Activated CD8-positive, alpha-beta memory T cell treated with anti-CD3 and anti-CD28 coated beads, Interleukin-2, amount 10 ng/mL, durations not matched to agents 7 days and 5 days (primary cell): ENCODE measurements at regions not wholly inside any gene's neighbourhood (a gene's known extent, or its start where the extent isn't known, plus 50 kb on each side); places are given as distances from the start of the nearest gene placed in this dataset.
"Not testable (repeated sequence)": the region's sequence is repeated elsewhere in the genome, so short reads cannot be mapped to it uniquely, and the experiment has no call there.

Source experiments
- ATAC-seq: fragments of 150-1000 bp; cut with Tn5 transposase; one replicate; pipeline ENCODE4 v1.10.0; 2021; ENCODE audit warnings: moderate library complexity
- CTCF ChIA-PET: fragments of 350-600 bp; sonication (Branson Sonifier 250); formaldehyde crosslinking; loops from one replicate; lab custom pipeline; 2021; ENCODE audit warnings: antibody characterized with exemption; lab: Charles Lee
- DNase-seq: peaks from one replicate; pipeline ENCODE4 v3.0.0-alpha.2; 2020
- H3K27ac Mint-ChIP-seq: one replicate; pipeline ENCODE4 v1.8.0; 2021; ENCODE audit warnings: mild to moderate bottlenecking, mixed read lengths
- H3K27me3 Mint-ChIP-seq: one replicate; pipeline ENCODE4 v1.8.0; 2021; ENCODE audit warnings: mixed read lengths
- H3K36me3 Mint-ChIP-seq: one replicate; pipeline ENCODE4 v1.8.0; 2021; ENCODE audit warnings: mild to moderate bottlenecking, mixed read lengths
- H3K4me1 Mint-ChIP-seq: one replicate; pipeline ENCODE4 v1.8.0; 2021; ENCODE audit warnings: mixed read lengths
- H3K4me3 Mint-ChIP-seq: one replicate; pipeline ENCODE4 v1.8.0; 2021; ENCODE audit warnings: mild to moderate bottlenecking, moderate library complexity, mixed read lengths
- H3K9me3 Mint-ChIP-seq: one replicate; pipeline ENCODE4 v1.8.0; 2022; ENCODE audit warnings: low read depth, mixed read lengths

- no peak for DNase-seq
- no peaks in the 10 kb centered on the region for H3K9me3 Mint-ChIP-seq
- H3K4me1 Mint-ChIP-seq = no peaks in the 10 kb centered on the region
- H3K4me3 Mint-ChIP-seq = no peak overlapping the region
- H3K27me3 Mint-ChIP-seq = peaks cover 26% of the 10 kb centered on the region
- no peaks in the 10 kb centered on the region for H3K36me3 Mint-ChIP-seq
- no peak overlapping the region for H3K27ac Mint-ChIP-seq
- no peak for ATAC-seq
- CTCF ChIA-PET = no interaction called here
Observed at GRCh38 chr20:51272401-51272800, 249.5 kb upstream of the KCNG1 start.

- ATAC-seq (no peak), DNase-seq (no peak)
- H3K4me3 Mint-ChIP-seq = no peak overlapping the region
- H3K9me3 Mint-ChIP-seq = no peaks in the 10 kb centered on the region
- H3K4me1 Mint-ChIP-seq = no peaks in the 10 kb centered on the region
- no peaks in the 10 kb centered on the region for H3K36me3 Mint-ChIP-seq
- CTCF ChIA-PET = no interaction called here
- H3K27me3 Mint-ChIP-seq = peaks cover 22% of the 10 kb centered on the region
- H3K27ac Mint-ChIP-seq = no peak overlapping the region
Observed at GRCh38 chr20:51271931-51272330, 249.0 kb upstream of the KCNG1 start.

- H3K9me3 Mint-ChIP-seq, ATAC-seq, H3K4me3 Mint-ChIP-seq, H3K27ac Mint-ChIP-seq, H3K36me3 Mint-ChIP-seq, CTCF ChIA-PET, H3K4me1 Mint-ChIP-seq, DNase-seq: not testable (repeated sequence)
- H3K27me3 Mint-ChIP-seq = peaks cover 16% of the 10 kb centered on the region
Observed at GRCh38 chr20:51271289-51271688, 248.4 kb upstream of the KCNG1 start.

- H3K36me3 Mint-ChIP-seq = no peaks in the 10 kb centered on the region
- no peaks in the 10 kb centered on the region for H3K4me1 Mint-ChIP-seq
- no peak for ATAC-seq
- H3K4me3 Mint-ChIP-seq = no peak overlapping the region
- peaks cover 7% of the 10 kb centered on the region for H3K27me3 Mint-ChIP-seq
- CTCF ChIA-PET = no interaction called here
- H3K9me3 Mint-ChIP-seq = no peaks in the 10 kb centered on the region
- no peak for DNase-seq
- no peak overlapping the region for H3K27ac Mint-ChIP-seq
Observed at GRCh38 chr20:51269671-51270070, 246.8 kb upstream of the KCNG1 start.

- Mint-ChIP-seq H3K27ac (no peak overlapping the region), H3K27me3 (peaks cover 10% of the 10 kb centered on the region)
- DNase-seq = no peak
Observed at GRCh38 chr20:51267679-51268078, 244.8 kb upstream of the KCNG1 start.

GRCh38 chr20:51266353-51266752 lies 243.4 kb upstream of the KCNG1 start:
- H3K27ac Mint-ChIP-seq = no peak overlapping the region
- no peak overlapping the region for H3K4me3 Mint-ChIP-seq
- CTCF ChIA-PET = no interaction called here
- H3K27me3 Mint-ChIP-seq = peaks cover 9% of the 10 kb centered on the region
- no peak for ATAC-seq
- no peaks in the 10 kb centered on the region for H3K4me1 Mint-ChIP-seq
- H3K36me3 Mint-ChIP-seq = no peaks in the 10 kb centered on the region
- H3K9me3 Mint-ChIP-seq = no peaks in the 10 kb centered on the region
- no peak for DNase-seq

More at GRCh38 chr20:51267679-51268078, 244.8 kb upstream of the KCNG1 start:
- H3K4me1 Mint-ChIP-seq = no peaks in the 10 kb centered on the region
- ATAC-seq = no peak
- CTCF ChIA-PET = no interaction called here
- no peaks in the 10 kb centered on the region for H3K36me3 Mint-ChIP-seq
- no peak overlapping the region for H3K4me3 Mint-ChIP-seq
- no peaks in the 10 kb centered on the region for H3K9me3 Mint-ChIP-seq

- CTCF ChIA-PET = no interaction called here
- H3K9me3 Mint-ChIP-seq = no peaks in the 10 kb centered on the region
- H3K4me3 Mint-ChIP-seq = no peak overlapping the region
- DNase-seq = no peak
- no peak overlapping the region for H3K27ac Mint-ChIP-seq
- H3K27me3 Mint-ChIP-seq = peaks cover 9% of the 10 kb centered on the region
- no peaks in the 10 kb centered on the region for H3K4me1 Mint-ChIP-seq
- H3K36me3 Mint-ChIP-seq = no peaks in the 10 kb centered on the region
- ATAC-seq = no peak
Observed at GRCh38 chr20:51265361-51265760, 242.5 kb upstream of the KCNG1 start.

- ATAC-seq (no peak), DNase-seq (no peak)
- Mint-ChIP-seq H3K4me3 (no peak overlapping the region), H3K9me3 (no peaks in the 10 kb centered on the region), H3K27ac (no peak overlapping the region), H3K36me3 (no peaks in the 10 kb centered on the region), H3K4me1 (no peaks in the 10 kb centered on the region), H3K27me3 (peaks cover 17% of the 10 kb centered on the region)
- CTCF ChIA-PET = no interaction called here
Observed at GRCh38 chr20:51262240-51262639, 239.3 kb upstream of the KCNG1 start.

- Mint-ChIP-seq H3K27me3 (peaks cover 26% of the 10 kb centered on the region), H3K36me3 (no peaks in the 10 kb centered on the region), H3K27ac (no peak overlapping the region), H3K4me1 (peaks cover 7% of the 10 kb centered on the region), H3K4me3 (no peak overlapping the region), H3K9me3 (no peaks in the 10 kb centered on the region)
- DNase-seq (no peak), ATAC-seq (no peak)
- CTCF ChIA-PET = no interaction called here
Observed at GRCh38 chr20:51259455-51259854, 236.5 kb upstream of the KCNG1 start.

- Mint-ChIP-seq H3K27me3 (peaks cover 27% of the 10 kb centered on the region), H3K27ac (no peak overlapping the region), H3K36me3 (no peaks in the 10 kb centered on the region), H3K4me3 (no peak overlapping the region), H3K4me1 (peaks cover 7% of the 10 kb centered on the region), H3K9me3 (no peaks in the 10 kb centered on the region)
- no peak for ATAC-seq
- CTCF ChIA-PET = no interaction called here
- no peak for DNase-seq
Observed at GRCh38 chr20:51258582-51259165, 235.8 kb upstream of the KCNG1 start.

- Mint-ChIP-seq H3K4me3 (no peak overlapping the region), H3K36me3 (no peaks in the 10 kb centered on the region), H3K4me1 (peaks cover 7% of the 10 kb centered on the region), H3K27me3 (peaks cover 47% of the 10 kb centered on the region), H3K27ac (no peak overlapping the region), H3K9me3 (no peaks in the 10 kb centered on the region)
- no peak for ATAC-seq
- CTCF ChIA-PET = no interaction called here
- no peak for DNase-seq
Observed at GRCh38 chr20:51255417-51255816, 232.5 kb upstream of the KCNG1 start.

- no peak for ATAC-seq
- Mint-ChIP-seq H3K36me3 (no peaks in the 10 kb centered on the region), H3K27me3 (peaks cover 44% of the 10 kb centered on the region), H3K4me3 (no peak overlapping the region), H3K4me1 (peaks cover 7% of the 10 kb centered on the region), H3K9me3 (no peaks in the 10 kb centered on the region), H3K27ac (no peak overlapping the region)
- no peak for DNase-seq
- CTCF ChIA-PET = no interaction called here
Observed at GRCh38 chr20:51253280-51253679, 230.4 kb upstream of the KCNG1 start.

GRCh38 chr20:51249781-51250180 lies 226.9 kb upstream of the KCNG1 start:
- Mint-ChIP-seq H3K4me3 (no peak overlapping the region), H3K4me1 (no peaks in the 10 kb centered on the region), H3K9me3 (no peaks in the 10 kb centered on the region), H3K27me3 (peaks cover 36% of the 10 kb centered on the region), H3K27ac (no peak overlapping the region), H3K36me3 (no peaks in the 10 kb centered on the region)
- DNase-seq (no peak), ATAC-seq (no peak)
- CTCF ChIA-PET = no interaction called here

GRCh38 chr20:51249215-51249614 lies 226.3 kb upstream of the KCNG1 start:
- no peak for DNase-seq
- Mint-ChIP-seq H3K27me3 (peaks cover 36% of the 10 kb centered on the region), H3K4me3 (no peak overlapping the region), H3K36me3 (no peaks in the 10 kb centered on the region), H3K9me3 (no peaks in the 10 kb centered on the region), H3K27ac (no peak overlapping the region), H3K4me1 (no peaks in the 10 kb centered on the region)
- no peak for ATAC-seq
- CTCF ChIA-PET = no interaction called here

- ATAC-seq = no peak
- DNase-seq = no peak
- H3K9me3 Mint-ChIP-seq = peaks cover 3% of the 10 kb centered on the region
- no peaks in the 10 kb centered on the region for H3K4me1 Mint-ChIP-seq
- H3K36me3 Mint-ChIP-seq = no peaks in the 10 kb centered on the region
- no peak overlapping the region for H3K27ac Mint-ChIP-seq
- CTCF ChIA-PET = no interaction called here
- H3K27me3 Mint-ChIP-seq = peaks cover 24% of the 10 kb centered on the region
- H3K4me3 Mint-ChIP-seq = no peak overlapping the region
Observed at GRCh38 chr20:51244466-51244865, 221.6 kb upstream of the KCNG1 start.
